Activated naive CD4-positive, alpha-beta T cell treated with anti-CD3 and anti-CD28 coated beads, Interleukin-2, amount 50 U/mL, for 24 hours (primary cell): ENCODE measurements at regions not wholly inside any gene's neighbourhood (a gene's known extent, or its start where the extent isn't known, plus 50 kb on each side); places are given as distances from the start of the nearest gene placed in this dataset.

ENCODE experiments used
- H3K27ac Mint-ChIP-seq: one replicate; pipeline ENCODE4 v1.8.0; 2021; ENCODE audit warnings: mild to moderate bottlenecking, mixed read lengths
- H3K27me3 Mint-ChIP-seq: one replicate; pipeline ENCODE4 v1.8.0; 2021; ENCODE audit warnings: mixed read lengths
- H3K36me3 Mint-ChIP-seq: one replicate; pipeline ENCODE4 v1.8.0; 2021; ENCODE audit warnings: mixed read lengths
- H3K4me1 Mint-ChIP-seq: one replicate; pipeline ENCODE4 v1.8.0; 2021; ENCODE audit warnings: mixed read lengths
- H3K4me3 Mint-ChIP-seq: one replicate; pipeline ENCODE4 v1.8.0; 2021; ENCODE audit warnings: mild to moderate bottlenecking, mixed read lengths
- H3K9me3 Mint-ChIP-seq: one replicate; pipeline ENCODE4 v1.8.0; 2021; ENCODE audit warnings: mixed read lengths

GRCh38 chr2:67798541-67799160 lies 264.2 kb downstream of the C1D start:
- Mint-ChIP-seq H3K27me3 (peaks cover 10% of the 10 kb centered on the region), H3K4me1 (no peaks in the 10 kb centered on the region), H3K36me3 (no peaks in the 10 kb centered on the region), H3K4me3 (no peak overlapping the region), H3K27ac (no peak overlapping the region), H3K9me3 (peaks cover 6% of the 10 kb centered on the region)

DNA sequence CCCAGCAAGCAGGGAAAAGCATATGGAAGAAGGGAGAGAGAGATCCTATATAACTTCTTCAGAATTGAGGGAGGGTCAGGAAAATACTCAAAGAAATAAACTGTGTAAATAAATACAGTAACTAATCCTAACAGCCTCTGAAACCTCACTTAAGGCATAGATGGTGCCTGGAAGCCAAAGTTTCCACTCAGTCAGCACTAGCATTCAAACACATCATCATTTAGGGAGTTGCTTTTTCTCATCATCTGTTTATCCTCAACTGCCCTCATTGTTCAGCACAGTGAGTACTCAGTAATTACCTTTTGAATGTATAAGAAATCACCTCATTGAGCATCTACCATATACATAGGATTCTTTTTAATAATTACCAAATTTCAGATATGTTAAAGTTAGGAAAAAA lies 262.9 kb downstream of the C1D start:
- Mint-ChIP-seq H3K27ac (no peak overlapping the region), H3K4me3 (no peak overlapping the region), H3K27me3 (peaks cover 10% of the 10 kb centered on the region), H3K36me3 (no peaks in the 10 kb centered on the region), H3K9me3 (peaks cover 7% of the 10 kb centered on the region), H3K4me1 (no peaks in the 10 kb centered on the region)

DNA sequence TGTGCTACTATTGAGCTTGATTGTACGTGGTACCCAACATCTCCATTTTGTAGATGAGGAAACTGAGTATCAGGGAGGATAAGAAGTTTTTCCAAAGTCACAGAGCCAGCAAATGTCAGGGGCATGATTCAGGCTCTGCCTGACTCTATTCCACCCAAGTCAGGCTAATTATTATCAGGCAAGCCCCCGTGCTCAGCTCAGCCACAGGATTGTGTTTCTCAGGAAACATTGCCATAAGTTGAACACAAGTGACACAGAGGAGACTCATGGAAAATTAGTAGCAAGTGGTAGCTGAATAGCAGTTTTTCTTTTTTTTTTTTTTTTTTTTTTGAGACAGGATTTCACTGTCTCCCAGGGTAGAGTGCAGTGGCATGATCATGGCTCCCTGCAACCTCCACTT lies 260.5 kb downstream of the C1D start:
- Mint-ChIP-seq H3K27me3 (peaks cover 8% of the 10 kb centered on the region), H3K27ac (no peak overlapping the region), H3K4me1 (no peaks in the 10 kb centered on the region), H3K4me3 (no peak overlapping the region), H3K36me3 (no peaks in the 10 kb centered on the region), H3K9me3 (peaks cover 7% of the 10 kb centered on the region)

- Mint-ChIP-seq H3K4me1 (no peaks in the 10 kb centered on the region), H3K27ac (no peak overlapping the region), H3K4me3 (no peak overlapping the region)
These were observed 260.0 kb downstream of the C1D start for GRCh38 chr2:67802824-67803223.

DNA sequence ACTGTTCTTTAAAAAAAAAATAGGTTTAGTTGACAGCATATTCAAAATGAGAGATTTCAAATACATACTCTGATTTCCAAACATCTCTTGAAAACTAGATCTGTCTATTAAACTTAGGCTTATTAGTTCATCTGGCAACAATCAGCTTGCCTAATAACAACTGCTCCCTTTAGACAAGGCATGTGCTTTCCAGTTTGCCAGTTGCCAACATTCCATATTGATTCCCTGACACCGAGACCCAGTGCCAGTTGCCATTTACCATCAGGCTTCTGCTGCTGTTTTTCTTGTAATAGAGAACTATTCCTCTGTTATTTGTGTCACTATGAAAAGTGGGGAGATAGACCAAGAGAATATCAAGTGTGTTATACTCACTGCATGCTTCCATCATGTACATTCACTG lies 256.0 kb downstream of the C1D start:
- peaks cover 5% of the 10 kb centered on the region for H3K36me3 Mint-ChIP-seq
- no peaks in the 10 kb centered on the region for H3K4me1 Mint-ChIP-seq
- no peak overlapping the region for H3K27ac Mint-ChIP-seq
- H3K4me3 Mint-ChIP-seq = no peak overlapping the region
- H3K27me3 Mint-ChIP-seq = peaks cover 14% of the 10 kb centered on the region
- peaks cover 20% of the 10 kb centered on the region for H3K9me3 Mint-ChIP-seq

More at GRCh38 chr2:67802824-67803223, 260.0 kb downstream of the C1D start:
- Mint-ChIP-seq H3K36me3 (no peaks in the 10 kb centered on the region), H3K27me3 (peaks cover 7% of the 10 kb centered on the region), H3K9me3 (peaks cover 8% of the 10 kb centered on the region)

GRCh38 chr2:67808112-67808511 lies 254.7 kb downstream of the C1D start:
- Mint-ChIP-seq H3K9me3 (peaks cover 30% of the 10 kb centered on the region), H3K27me3 (peaks cover 14% of the 10 kb centered on the region), H3K4me3 (no peak overlapping the region), H3K27ac (no peak overlapping the region), H3K4me1 (no peaks in the 10 kb centered on the region), H3K36me3 (peaks cover 5% of the 10 kb centered on the region)

GRCh38 chr2:67812682-67813081 lies 250.1 kb downstream of the C1D start:
- Mint-ChIP-seq H3K36me3 (peaks cover 5% of the 10 kb centered on the region), H3K4me1 (no peaks in the 10 kb centered on the region), H3K27me3 (peaks cover 12% of the 10 kb centered on the region), H3K4me3 (no peak overlapping the region), H3K9me3 (peaks cover 24% of the 10 kb centered on the region), H3K27ac (no peak overlapping the region)

GRCh38 chr2:67823726-67824125 lies 239.1 kb downstream of the C1D start:
- Mint-ChIP-seq H3K4me3 (no peak overlapping the region), H3K27ac (no peak overlapping the region), H3K4me1 (no peaks in the 10 kb centered on the region), H3K27me3 (peaks cover 2% of the 10 kb centered on the region), H3K9me3 (no peaks in the 10 kb centered on the region), H3K36me3 (no peaks in the 10 kb centered on the region)

DNA sequence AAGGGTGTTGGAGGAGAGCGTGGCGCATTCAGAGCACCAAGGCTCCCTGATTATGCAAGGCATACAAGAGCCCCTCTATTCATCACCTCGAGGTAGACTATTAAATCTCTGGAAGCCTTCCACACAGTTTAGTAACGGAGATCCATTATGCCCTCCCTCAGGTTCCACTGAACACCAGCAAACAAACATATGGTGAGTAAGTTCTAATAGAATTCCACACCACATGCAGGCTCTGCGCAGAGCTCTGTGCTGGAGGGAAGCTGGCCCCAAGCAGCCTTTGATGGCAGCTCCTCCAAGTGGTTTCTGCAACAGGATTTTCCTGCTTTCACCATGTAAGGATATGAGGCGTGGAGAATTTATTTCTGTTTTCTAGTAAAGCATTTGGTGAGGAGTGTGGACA lies 238.6 kb downstream of the C1D start:
- no peak overlapping the region for H3K4me3 Mint-ChIP-seq
- H3K27ac Mint-ChIP-seq = no peak overlapping the region
- H3K36me3 Mint-ChIP-seq = no peaks in the 10 kb centered on the region
- H3K4me1 Mint-ChIP-seq = no peaks in the 10 kb centered on the region
- H3K27me3 Mint-ChIP-seq = peaks cover 2% of the 10 kb centered on the region
- no peaks in the 10 kb centered on the region for H3K9me3 Mint-ChIP-seq

DNA sequence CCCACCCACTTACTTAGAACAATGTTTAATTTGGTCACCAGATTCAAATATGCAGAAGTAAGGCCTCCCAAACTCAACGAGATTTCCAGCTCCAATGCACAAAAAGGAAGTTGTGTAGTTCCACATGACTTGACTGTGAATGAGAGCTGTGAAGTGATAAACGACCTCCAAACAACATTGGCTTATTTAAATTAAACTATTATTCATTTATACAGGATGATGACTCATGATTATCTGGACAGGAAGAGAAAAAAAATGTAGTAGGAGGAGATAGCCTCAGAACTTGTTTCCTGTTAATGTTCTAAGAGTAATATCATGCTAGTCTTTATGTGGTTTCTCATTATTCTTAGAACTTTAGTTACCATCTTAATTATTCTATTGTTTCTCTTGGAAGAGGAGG lies 237.3 kb downstream of the C1D start:
- Mint-ChIP-seq H3K4me1 (no peaks in the 10 kb centered on the region), H3K36me3 (no peaks in the 10 kb centered on the region), H3K27me3 (peaks cover 2% of the 10 kb centered on the region), H3K27ac (no peak overlapping the region), H3K4me3 (no peak overlapping the region), H3K9me3 (no peaks in the 10 kb centered on the region)

- Mint-ChIP-seq H3K27me3 (peaks cover 2% of the 10 kb centered on the region), H3K4me1 (no peaks in the 10 kb centered on the region), H3K4me3 (no peak overlapping the region), H3K9me3 (no peaks in the 10 kb centered on the region), H3K27ac (no peak overlapping the region), H3K36me3 (no peaks in the 10 kb centered on the region)
These were observed 234.7 kb downstream of the C1D start for GRCh38 chr2:67828066-67828465.

GRCh38 chr2:67829470-67829869 lies 233.3 kb downstream of the C1D start:
- Mint-ChIP-seq H3K4me1 (no peaks in the 10 kb centered on the region), H3K4me3 (no peak overlapping the region), H3K9me3 (no peaks in the 10 kb centered on the region), H3K27ac (no peak overlapping the region), H3K36me3 (no peaks in the 10 kb centered on the region), H3K27me3 (peaks cover 2% of the 10 kb centered on the region)

DNA sequence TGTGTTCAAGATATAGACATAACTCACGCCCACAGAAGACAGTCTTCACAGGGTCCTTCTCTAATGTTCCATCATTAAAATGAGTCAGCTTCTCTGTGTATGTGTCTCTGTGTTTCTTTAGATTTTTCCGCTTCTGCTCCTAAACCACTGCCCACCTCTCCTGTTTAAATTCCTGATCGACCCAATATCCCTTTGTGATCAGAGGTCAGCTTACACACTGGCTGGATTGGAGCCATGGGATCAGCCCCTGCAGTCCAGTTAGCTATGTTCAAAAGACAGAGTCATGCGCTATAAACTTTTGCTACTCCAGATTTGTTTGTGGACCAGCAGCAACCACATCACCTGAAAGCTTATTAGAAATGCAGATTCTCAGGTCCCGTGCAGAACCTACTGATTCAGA lies 229.2 kb downstream of the C1D start:
- H3K4me3 Mint-ChIP-seq = no peak overlapping the region
- no peak overlapping the region for H3K27ac Mint-ChIP-seq
- H3K27me3 Mint-ChIP-seq = no peaks in the 10 kb centered on the region
- no peaks in the 10 kb centered on the region for H3K4me1 Mint-ChIP-seq
- H3K9me3 Mint-ChIP-seq = no peaks in the 10 kb centered on the region
- H3K36me3 Mint-ChIP-seq = no peaks in the 10 kb centered on the region

GRCh38 chr2:67834482-67834881 lies 228.3 kb downstream of the C1D start:
- Mint-ChIP-seq H3K27me3 (no peaks in the 10 kb centered on the region), H3K4me3 (no peak overlapping the region), H3K27ac (no peak overlapping the region), H3K36me3 (no peaks in the 10 kb centered on the region), H3K4me1 (no peaks in the 10 kb centered on the region), H3K9me3 (no peaks in the 10 kb centered on the region)

DNA sequence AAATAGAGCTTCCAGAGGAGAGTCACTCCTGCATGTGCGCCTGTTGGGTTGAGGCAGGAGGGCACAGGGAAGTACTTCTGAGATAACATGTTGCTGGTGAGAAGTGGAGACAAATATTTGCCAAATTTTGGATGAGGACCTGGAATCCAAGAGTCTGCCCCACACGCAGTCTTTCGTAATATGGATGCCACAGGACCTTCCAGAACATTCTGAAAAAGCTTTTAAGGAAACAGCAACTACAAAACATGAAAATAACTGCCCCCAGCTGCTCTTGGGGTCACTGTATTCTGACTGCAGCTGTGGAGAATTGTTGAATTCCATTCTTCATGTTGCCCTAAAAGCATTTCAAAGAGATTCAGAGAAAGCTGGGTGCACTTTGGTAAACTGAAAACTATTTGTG lies 227.5 kb downstream of the C1D start:
- Mint-ChIP-seq H3K4me1 (no peaks in the 10 kb centered on the region), H3K27ac (no peak overlapping the region), H3K9me3 (no peaks in the 10 kb centered on the region), H3K36me3 (no peaks in the 10 kb centered on the region), H3K4me3 (no peak overlapping the region), H3K27me3 (no peaks in the 10 kb centered on the region)

GRCh38 chr2:67836866-67837265 lies 225.9 kb downstream of the C1D start:
- H3K27me3 Mint-ChIP-seq = no peaks in the 10 kb centered on the region
- no peak overlapping the region for H3K4me3 Mint-ChIP-seq
- H3K36me3 Mint-ChIP-seq = no peaks in the 10 kb centered on the region
- no peak overlapping the region for H3K27ac Mint-ChIP-seq
- H3K4me1 Mint-ChIP-seq = no peaks in the 10 kb centered on the region
- no peaks in the 10 kb centered on the region for H3K9me3 Mint-ChIP-seq

DNA sequence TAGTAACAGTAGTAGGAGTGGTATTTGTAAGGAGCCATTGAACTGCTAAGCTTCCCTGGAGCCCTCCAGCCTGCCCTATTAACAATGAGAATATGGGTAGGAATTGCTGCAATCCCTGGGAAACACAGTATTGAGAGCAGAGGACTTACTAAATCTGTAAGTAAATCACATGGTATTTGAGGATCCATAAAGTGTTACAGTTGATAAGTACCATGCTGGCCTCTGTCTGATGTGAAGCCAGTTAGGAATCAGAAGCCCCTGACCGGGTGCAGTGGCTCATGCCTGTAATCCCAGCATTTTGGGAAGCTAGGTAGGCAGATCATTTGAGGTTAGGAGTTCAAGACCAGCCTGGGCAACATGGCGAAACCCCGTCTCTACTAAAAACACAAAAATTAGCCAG lies 224.6 kb downstream of the C1D start:
- no peaks in the 10 kb centered on the region for H3K4me1 Mint-ChIP-seq
- H3K9me3 Mint-ChIP-seq = no peaks in the 10 kb centered on the region
- H3K36me3 Mint-ChIP-seq = no peaks in the 10 kb centered on the region
- no peak overlapping the region for H3K27ac Mint-ChIP-seq
- no peak overlapping the region for H3K4me3 Mint-ChIP-seq
- peaks cover 4% of the 10 kb centered on the region for H3K27me3 Mint-ChIP-seq
